Fibroblast of skin of back (primary cell): ENCODE measurements at regions not wholly inside any gene's neighbourhood (a gene's known extent, or its start where the extent isn't known, plus 50 kb on each side); places are given as distances from the start of the nearest gene placed in this dataset.
A peak's percentile ranks its signal among the peaks of the same experiment; 100 is the strongest.
"Not testable (repeated sequence)": the region's sequence is repeated elsewhere in the genome, so short reads cannot be mapped to it uniquely, and the experiment has no call there.

Experiments
- DNase-seq: peaks from one replicate; pipeline ENCODE4 v3.0.0-alpha.2; 2013

- no peak for DNase-seq
Observed at GRCh38 chr15:91356083-91356482, 256.0 kb downstream of the SV2B start.

- no peak for DNase-seq
Observed at GRCh38 chr15:91357011-91357410, 257.0 kb downstream of the SV2B start.

- no peak for DNase-seq
Observed at GRCh38 chr15:91357486-91357885, 257.4 kb downstream of the SV2B start.

GRCh38 chr15:91358405-91358804 is 258.3 kb downstream of the SV2B start:
- no peak for DNase-seq

GRCh38 chr15:91361696-91362095 is 261.6 kb downstream of the SV2B start:
- not testable (repeated sequence) for DNase-seq

GRCh38 chr15:91366111-91366510 is 266.1 kb downstream of the SV2B start:
- DNase-seq = no peak

- no peak for DNase-seq
Observed at GRCh38 chr15:91368611-91369010, 268.6 kb downstream of the SV2B start.

- DNase-seq = no peak
Observed at GRCh38 chr15:91369823-91370222, 269.8 kb downstream of the SV2B start.

GRCh38 chr15:91371345-91371744 is 271.3 kb downstream of the SV2B start:
- DNase-seq = not testable (repeated sequence)

- DNase-seq = no peak
Observed at GRCh38 chr15:91374336-91374735, 274.3 kb downstream of the SV2B start.

GRCh38 chr15:91376038-91376437 is 276.0 kb downstream of the SV2B start:
- no peak for DNase-seq

- DNase-seq = no peak
Observed at GRCh38 chr15:91380114-91380513, 280.1 kb downstream of the SV2B start.

- no peak for DNase-seq
Observed at GRCh38 chr15:91383532-91383931, 283.5 kb downstream of the SV2B start.

- no peak for DNase-seq
Observed at GRCh38 chr15:91384189-91384730, 284.2 kb downstream of the SV2B start.

- DNase-seq = no peak
Observed at GRCh38 chr15:91385311-91385710, 285.3 kb downstream of the SV2B start.

GRCh38 chr15:91393186-91393585 is 293.1 kb downstream of the SV2B start:
- no peak for DNase-seq

- no peak for DNase-seq
Observed at GRCh38 chr15:91400481-91400880, 300.4 kb downstream of the SV2B start.

- peak; percentile 17 for DNase-seq
Observed at GRCh38 chr15:91407269-91407889, 307.3 kb downstream of the SV2B start.

- DNase-seq = peak; percentile 7
Observed at GRCh38 chr15:91408476-91409076, 308.5 kb downstream of the SV2B start.

- no peak for DNase-seq
Observed at GRCh38 chr15:91409387-91409786, 309.3 kb downstream of the SV2B start.

GRCh38 chr15:91411586-91411985 is 311.5 kb downstream of the SV2B start:
- no peak for DNase-seq

GRCh38 chr15:91412138-91412928 is 312.3 kb downstream of the SV2B start:
- no peak for DNase-seq

- no peak for DNase-seq
Observed at GRCh38 chr15:91413142-91413541, 313.1 kb downstream of the SV2B start.

GRCh38 chr15:91414124-91414523 is 314.1 kb downstream of the SV2B start:
- no peak for DNase-seq
